ENCODE measurements at regions not wholly inside any gene's neighbourhood (a gene's known extent, or its start where the extent isn't known, plus 50 kb on each side); places are given as distances from the start of the nearest gene placed in this dataset.

- H3K27ac Mint-ChIP-seq: no peak overlapping the region
- peaks cover 0 to 38% (median 12%) of the 10 kb centered on the region in 11 donors for H3K9me3 Mint-ChIP-seq
- POLR2A ChIA-PET: no interaction called here
- no peaks in the 10 kb centered on the region for H3K4me1 Mint-ChIP-seq
- Histone ChIP-seq H3K27ac (ENCODE audit: low read depth, low read length) (no peak overlapping the region), H3K4me3 (ENCODE audit: low read length) (no peak overlapping the region), H3K36me3 (ENCODE audit: control insufficient read depth in 2 of 3, insufficient read depth in 3 of 3, low read length in 3 of 3) (no peaks in the 10 kb centered on the region), H3K4me1 (ENCODE audit: control insufficient read depth in 2 of 2, insufficient read depth in 2 of 2, low read length in 2 of 2) (no peaks in the 10 kb centered on the region), H3K27me3 (ENCODE audit: control insufficient read depth in 2 of 2, insufficient read depth in 2 of 2, low read length in 2 of 2) (no peaks in the 10 kb centered on the region), H3K9me3 (ENCODE audit: control insufficient read depth in 2 of 3, low read length in 3 of 3) (peaks cover 0 to 3% (median 0%) of the 10 kb centered on the region in 3 experiments)
- DNase-seq (no peak), ATAC-seq (no peak)
- peaks cover 0 to 17% (median 6%) of the 10 kb centered on the region in 5 donors for H3K27me3 Mint-ChIP-seq
- peaks cover 0 to 6% (median 0%) of the 10 kb centered on the region in 5 donors for H3K36me3 Mint-ChIP-seq
- intact Hi-C loops (cut with micrococcal nuclease): no loop called here
- H3K4me3 Mint-ChIP-seq: no peak overlapping the region
- CTCF ChIA-PET: no interaction called here
These were observed 526.9 kb downstream of the NPIPA7 start for GRCh38 chr16:16905850-16906249.

- H3K36me3 ChIP-seq (ENCODE audit: control insufficient read depth in 2 of 3, insufficient read depth in 3 of 3, low read length in 3 of 3): no peaks in the 10 kb centered on the region
- Mint-ChIP-seq H3K9me3 (peaks cover 0 to 36% (median 8%) of the 10 kb centered on the region in 11 donors), H3K27me3 (peaks cover 0 to 26% (median 7%) of the 10 kb centered on the region in 5 donors), H3K4me1 (no peaks in the 10 kb centered on the region), H3K4me3 (no peak overlapping the region), H3K36me3 (peaks cover 0 to 8% (median 0%) of the 10 kb centered on the region in 5 donors), H3K27ac (no peak overlapping the region)
- DNase-seq: no peak
- H3K27me3 ChIP-seq (ENCODE audit: control insufficient read depth in 2 of 2, insufficient read depth in 2 of 2, low read length in 2 of 2): no peaks in the 10 kb centered on the region
- POLR2A ChIA-PET: interaction anchor here (0.5 kb wide), 1 partner anchor 14 kb away, joined by 5 read pairs; no protein-coding TSS in a partner anchor
- H3K27ac ChIP-seq (ENCODE audit: low read depth, low read length): no peak overlapping the region
- no peaks in the 10 kb centered on the region for H3K4me1 ChIP-seq (ENCODE audit: control insufficient read depth in 2 of 2, insufficient read depth in 2 of 2, low read length in 2 of 2)
- no peaks in the 10 kb centered on the region for H3K9me3 ChIP-seq (ENCODE audit: control insufficient read depth in 2 of 3, low read length in 3 of 3)
- ATAC-seq: no peak
- intact Hi-C loops (cut with micrococcal nuclease): no loop called here
- CTCF ChIA-PET: no interaction called here
- no peak overlapping the region for H3K4me3 ChIP-seq (ENCODE audit: low read length)
These were observed 528.1 kb downstream of the NPIPA7 start for GRCh38 chr16:16907089-16907488.

- peaks cover 0 to 29% (median 9%) of the 10 kb centered on the region in 5 donors for H3K27me3 Mint-ChIP-seq
- POLR2A ChIA-PET: no interaction called here
These were observed 529.1 kb downstream of the NPIPA7 start for GRCh38 chr16:16908077-16908476.

GRCh38 chr16:16909126-16909525 lies 530.2 kb downstream of the NPIPA7 start:
- Histone ChIP-seq H3K4me1 (ENCODE audit: control insufficient read depth in 2 of 2, insufficient read depth in 2 of 2, low read length in 2 of 2) (no peaks in the 10 kb centered on the region), H3K36me3 (ENCODE audit: control insufficient read depth in 2 of 3, insufficient read depth in 3 of 3, low read length in 3 of 3) (no peaks in the 10 kb centered on the region), H3K27me3 (ENCODE audit: control insufficient read depth in 2 of 2, insufficient read depth in 2 of 2, low read length in 2 of 2) (no peaks in the 10 kb centered on the region), H3K27ac (ENCODE audit: low read depth, low read length) (no peak overlapping the region), H3K4me3 (ENCODE audit: low read length) (no peak overlapping the region), H3K9me3 (ENCODE audit: control insufficient read depth in 2 of 3, low read length in 3 of 3) (no peaks in the 10 kb centered on the region)
- POLR2A ChIA-PET: no interaction called here
- DNase-seq: no peak
- no peak overlapping the region for H3K4me3 Mint-ChIP-seq
- peaks cover 0 to 29% (median 9%) of the 10 kb centered on the region in 5 donors for H3K27me3 Mint-ChIP-seq
- peaks cover 0 to 10% (median 0%) of the 10 kb centered on the region in 5 donors for H3K36me3 Mint-ChIP-seq
- peaks cover 0 to 18% (median 4%) of the 10 kb centered on the region in 11 donors for H3K9me3 Mint-ChIP-seq
- CTCF ChIA-PET: no interaction called here
- H3K4me1 Mint-ChIP-seq: no peaks in the 10 kb centered on the region
- no peak for ATAC-seq
- intact Hi-C loops (cut with micrococcal nuclease): no loop called here
- H3K27ac Mint-ChIP-seq: no peak overlapping the region

More at GRCh38 chr16:16908077-16908476, 529.1 kb downstream of the NPIPA7 start:
- Mint-ChIP-seq H3K4me1 (no peaks in the 10 kb centered on the region), H3K27ac (no peak overlapping the region), H3K4me3 (no peak overlapping the region), H3K9me3 (peaks cover 0 to 29% (median 8%) of the 10 kb centered on the region in 11 donors), H3K36me3 (peaks cover 0 to 10% (median 0%) of the 10 kb centered on the region in 5 donors)
- Histone ChIP-seq H3K27ac (ENCODE audit: low read depth, low read length) (no peak overlapping the region), H3K9me3 (ENCODE audit: control insufficient read depth in 2 of 3, low read length in 3 of 3) (no peaks in the 10 kb centered on the region), H3K36me3 (ENCODE audit: control insufficient read depth in 2 of 3, insufficient read depth in 3 of 3, low read length in 3 of 3) (no peaks in the 10 kb centered on the region), H3K4me3 (ENCODE audit: low read length) (no peak overlapping the region), H3K4me1 (ENCODE audit: control insufficient read depth in 2 of 2, insufficient read depth in 2 of 2, low read length in 2 of 2) (no peaks in the 10 kb centered on the region), H3K27me3 (ENCODE audit: control insufficient read depth in 2 of 2, insufficient read depth in 2 of 2, low read length in 2 of 2) (no peaks in the 10 kb centered on the region)
- no peak for ATAC-seq
- CTCF ChIA-PET: no interaction called here
- intact Hi-C loops (cut with micrococcal nuclease): no loop called here
- DNase-seq: no peak

GRCh38 chr16:16910666-16911065 lies 531.7 kb downstream of the NPIPA7 start:
- intact Hi-C loops (cut with micrococcal nuclease): no loop called here
- Histone ChIP-seq H3K4me1 (ENCODE audit: control insufficient read depth in 2 of 2, insufficient read depth in 2 of 2, low read length in 2 of 2) (no peaks in the 10 kb centered on the region), H3K4me3 (ENCODE audit: low read length) (no peak overlapping the region), H3K9me3 (ENCODE audit: control insufficient read depth in 2 of 3, low read length in 3 of 3) (no peaks in the 10 kb centered on the region), H3K27ac (ENCODE audit: low read depth, low read length) (no peak overlapping the region), H3K27me3 (ENCODE audit: control insufficient read depth in 2 of 2, insufficient read depth in 2 of 2, low read length in 2 of 2) (no peaks in the 10 kb centered on the region), H3K36me3 (ENCODE audit: control insufficient read depth in 2 of 3, insufficient read depth in 3 of 3, low read length in 3 of 3) (no peaks in the 10 kb centered on the region)
- H3K36me3 Mint-ChIP-seq: peaks cover 0 to 5% (median 0%) of the 10 kb centered on the region in 5 donors
- POLR2A ChIA-PET: no interaction called here
- no peak for ATAC-seq
- no peaks in the 10 kb centered on the region for H3K4me1 Mint-ChIP-seq
- no peak overlapping the region for H3K27ac Mint-ChIP-seq
- DNase-seq: no peak
- CTCF ChIA-PET: no interaction called here
- H3K27me3 Mint-ChIP-seq: peaks cover 0 to 21% (median 10%) of the 10 kb centered on the region in 5 donors
- no peak overlapping the region for H3K4me3 Mint-ChIP-seq
- H3K9me3 Mint-ChIP-seq: peaks cover 0 to 14% (median 4%) of the 10 kb centered on the region in 11 donors

GRCh38 chr16:16915771-16916170 lies 536.8 kb downstream of the NPIPA7 start:
- Mint-ChIP-seq H3K9me3 (peaks cover 0 to 14% (median 3%) of the 10 kb centered on the region in 11 donors), H3K27me3 (peaks cover 0 to 18% (median 16%) of the 10 kb centered on the region in 5 donors), H3K4me1 (no peaks in the 10 kb centered on the region), H3K36me3 (peaks cover 0 to 4% (median 0%) of the 10 kb centered on the region in 5 donors), H3K4me3 (no peak overlapping the region), H3K27ac (no peak overlapping the region)
- CTCF ChIA-PET: no interaction called here
- Histone ChIP-seq H3K9me3 (ENCODE audit: control insufficient read depth in 2 of 3, low read length in 3 of 3) (no peaks in the 10 kb centered on the region), H3K36me3 (ENCODE audit: control insufficient read depth in 2 of 3, insufficient read depth in 3 of 3, low read length in 3 of 3) (no peaks in the 10 kb centered on the region), H3K27me3 (ENCODE audit: control insufficient read depth in 2 of 2, insufficient read depth in 2 of 2, low read length in 2 of 2) (no peaks in the 10 kb centered on the region), H3K27ac (ENCODE audit: low read depth, low read length) (no peak overlapping the region), H3K4me3 (ENCODE audit: low read length) (no peak overlapping the region), H3K4me1 (ENCODE audit: control insufficient read depth in 2 of 2, insufficient read depth in 2 of 2, low read length in 2 of 2) (no peaks in the 10 kb centered on the region)
- intact Hi-C loops (cut with micrococcal nuclease): no loop called here
- DNase-seq (no peak), ATAC-seq (no peak)
- POLR2A ChIA-PET: no interaction called here

GRCh38 chr16:16917191-16917785 lies 538.3 kb downstream of the NPIPA7 start:
- Histone ChIP-seq H3K9me3 (ENCODE audit: control insufficient read depth in 2 of 3, low read length in 3 of 3) (no peaks in the 10 kb centered on the region), H3K4me1 (ENCODE audit: control insufficient read depth in 2 of 2, insufficient read depth in 2 of 2, low read length in 2 of 2) (no peaks in the 10 kb centered on the region), H3K36me3 (ENCODE audit: control insufficient read depth in 2 of 3, insufficient read depth in 3 of 3, low read length in 3 of 3) (no peaks in the 10 kb centered on the region), H3K4me3 (ENCODE audit: low read length) (no peak overlapping the region), H3K27ac (ENCODE audit: low read depth, low read length) (no peak overlapping the region), H3K27me3 (ENCODE audit: control insufficient read depth in 2 of 2, insufficient read depth in 2 of 2, low read length in 2 of 2) (no peaks in the 10 kb centered on the region)
- intact Hi-C loops (cut with micrococcal nuclease): no loop called here
- ATAC-seq: no peak
- CTCF ChIA-PET: no interaction called here
- no peak overlapping the region for H3K27ac Mint-ChIP-seq
- peaks cover 0 to 3% (median 0%) of the 10 kb centered on the region in 11 donors for H3K9me3 Mint-ChIP-seq
- no peak for DNase-seq
- no peaks in the 10 kb centered on the region for H3K4me1 Mint-ChIP-seq
- POLR2A ChIA-PET: no interaction called here
- peaks cover 0 to under 1% (median 0%) of the 10 kb centered on the region in 5 donors for H3K36me3 Mint-ChIP-seq
- no peak overlapping the region for H3K4me3 Mint-ChIP-seq
- H3K27me3 Mint-ChIP-seq: peaks cover 0 to 13% (median 7%) of the 10 kb centered on the region in 5 donors
